D721Med (cell line): ENCODE measurements at regions not wholly inside any gene's neighbourhood (a gene's known extent, or its start where the extent isn't known, plus 50 kb on each side); places are given as distances from the start of the nearest gene placed in this dataset.

Experiments
- DNase-seq: peaks from one replicate; pipeline ENCODE4 v3.0.0; 2011; ENCODE audit warnings: low spot score; ENCODE audit not compliant: insufficient read length
- FAIRE-seq: peaks from 2 replicates; lab custom pipeline; 2011; peaks lifted over from hg19 to GRCh38; lab: Jason Lieb, UNC
- TF ChIP-seq, protein P1 (sequence below): IDR thresholded peaks from 2 replicates; pipeline ENCODE4 v1.5.1; 2012; ENCODE audit warnings: mild to moderate bottlenecking, control low read depth; ENCODE audit not compliant: insufficient read depth; ENCODE audit errors: missing control alignments

GRCh38 chr2:196344397-196344796 lies 173.0 kb upstream of the STK17B start:
- TF ChIP-seq, protein P1, sequence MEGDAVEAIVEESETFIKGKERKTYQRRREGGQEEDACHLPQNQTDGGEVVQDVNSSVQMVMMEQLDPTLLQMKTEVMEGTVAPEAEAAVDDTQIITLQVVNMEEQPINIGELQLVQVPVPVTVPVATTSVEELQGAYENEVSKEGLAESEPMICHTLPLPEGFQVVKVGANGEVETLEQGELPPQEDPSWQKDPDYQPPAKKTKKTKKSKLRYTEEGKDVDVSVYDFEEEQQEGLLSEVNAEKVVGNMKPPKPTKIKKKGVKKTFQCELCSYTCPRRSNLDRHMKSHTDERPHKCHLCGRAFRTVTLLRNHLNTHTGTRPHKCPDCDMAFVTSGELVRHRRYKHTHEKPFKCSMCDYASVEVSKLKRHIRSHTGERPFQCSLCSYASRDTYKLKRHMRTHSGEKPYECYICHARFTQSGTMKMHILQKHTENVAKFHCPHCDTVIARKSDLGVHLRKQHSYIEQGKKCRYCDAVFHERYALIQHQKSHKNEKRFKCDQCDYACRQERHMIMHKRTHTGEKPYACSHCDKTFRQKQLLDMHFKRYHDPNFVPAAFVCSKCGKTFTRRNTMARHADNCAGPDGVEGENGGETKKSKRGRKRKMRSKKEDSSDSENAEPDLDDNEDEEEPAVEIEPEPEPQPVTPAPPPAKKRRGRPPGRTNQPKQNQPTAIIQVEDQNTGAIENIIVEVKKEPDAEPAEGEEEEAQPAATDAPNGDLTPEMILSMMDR, result no peak
- FAIRE-seq, result no peak

GRCh38 chr2:196353717-196354116 lies 182.3 kb upstream of the STK17B start:
- TF ChIP-seq, protein P1, result no peak
- no peak for FAIRE-seq

More at GRCh38 chr2:196344397-196344796, 173.0 kb upstream of the STK17B start:
- no peak for DNase-seq

GRCh38 chr2:196354186-196354585 lies 182.8 kb upstream of the STK17B start:
- TF ChIP-seq, protein P1, result no peak
- DNase-seq (no peak), FAIRE-seq (no peak)

More at GRCh38 chr2:196353717-196354116, 182.3 kb upstream of the STK17B start:
- DNase-seq, result no peak

GRCh38 chr2:196356332-196356731 lies 185.0 kb upstream of the STK17B start:
- DNase-seq (no peak), FAIRE-seq (no peak)
- TF ChIP-seq, protein P1, result no peak

GRCh38 chr2:196360650-196361049 lies 189.3 kb upstream of the STK17B start:
- DNase-seq (no peak), FAIRE-seq (no peak)
- TF ChIP-seq, protein P1, result no peak

GRCh38 chr2:196361606-196362326 lies 190.4 kb upstream of the STK17B start:
- DNase-seq (no peak), FAIRE-seq (no peak)
- TF ChIP-seq, protein P1, result no peak

- no peak for DNase-seq
- no peak for FAIRE-seq
- TF ChIP-seq, protein P1, result no peak
These were observed 191.7 kb upstream of the STK17B start for GRCh38 chr2:196362973-196363549.
